D341Med (cell line): ENCODE measurements at regions not wholly inside any gene's neighbourhood (a gene's known extent, or its start where the extent isn't known, plus 50 kb on each side); places are given as distances from the start of the nearest gene placed in this dataset.
"Not testable (repeated sequence)": the region's sequence is repeated elsewhere in the genome, so short reads cannot be mapped to it uniquely, and the experiment has no call there.

Source experiments
- DNase-seq: peaks from one replicate; pipeline ENCODE4 v3.0.0; 2012; ENCODE audit warnings: low spot score

DNA sequence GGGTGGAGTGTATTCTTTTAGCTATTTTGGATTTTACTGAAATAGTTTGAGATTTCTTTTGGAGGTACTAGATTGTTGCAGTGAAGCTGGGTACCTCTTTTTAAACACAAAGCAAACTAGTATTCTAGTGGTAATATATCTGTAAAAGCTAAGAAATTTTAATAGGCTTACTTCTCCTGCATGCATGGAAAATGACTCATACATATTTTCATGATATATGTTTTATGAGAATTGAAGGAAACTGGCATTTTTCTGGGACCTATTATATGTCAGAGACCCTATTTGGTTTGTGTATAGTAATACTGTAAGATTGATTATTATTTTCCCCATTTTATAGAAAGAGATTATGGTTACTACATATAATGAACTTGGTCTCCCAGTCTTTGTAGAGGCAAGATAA, 851.0 kb downstream of the DIPK2A start:
- no peak for DNase-seq

DNA sequence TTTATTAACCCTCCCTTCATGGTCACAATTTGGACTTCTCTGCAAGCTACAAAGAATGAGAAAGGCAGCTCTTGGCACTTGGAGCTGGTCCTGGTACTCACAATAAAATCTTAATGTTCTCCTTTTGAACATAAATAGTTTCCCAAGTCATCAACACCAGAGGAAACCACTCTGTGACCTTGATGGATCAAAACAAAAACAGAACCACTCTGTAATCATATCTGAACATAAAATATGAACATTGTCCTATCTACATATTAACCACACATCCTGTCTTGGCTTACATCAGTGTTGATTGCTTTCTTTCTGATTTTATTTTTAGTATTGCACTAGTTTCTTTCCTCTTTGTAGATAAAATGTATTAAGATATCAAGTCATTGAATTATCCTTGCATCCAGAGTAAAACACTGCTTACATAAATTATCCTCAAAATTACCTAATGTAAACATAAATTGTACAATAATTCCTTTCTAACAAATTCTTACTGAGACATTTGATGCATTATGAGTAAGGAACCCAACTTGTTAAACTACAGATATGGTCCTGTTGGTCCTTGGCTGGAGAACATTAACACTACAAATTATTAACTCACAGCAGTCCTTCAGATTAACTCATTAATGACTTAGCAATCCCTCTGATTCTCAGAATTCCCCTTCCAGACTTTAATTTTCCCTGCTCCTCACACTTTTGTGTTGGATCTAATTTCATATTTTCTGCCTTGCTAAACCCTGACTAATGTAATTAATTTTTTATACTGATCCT, 860.5 kb downstream of the DIPK2A start:
- no peak for DNase-seq

- DNase-seq = no peak
Observed at GRCh38 chr3:144839991-144840390, 868.4 kb downstream of the DIPK2A start.

- no peak for DNase-seq
Observed at GRCh38 chr3:144840866-144841265, 869.2 kb downstream of the DIPK2A start.

DNA sequence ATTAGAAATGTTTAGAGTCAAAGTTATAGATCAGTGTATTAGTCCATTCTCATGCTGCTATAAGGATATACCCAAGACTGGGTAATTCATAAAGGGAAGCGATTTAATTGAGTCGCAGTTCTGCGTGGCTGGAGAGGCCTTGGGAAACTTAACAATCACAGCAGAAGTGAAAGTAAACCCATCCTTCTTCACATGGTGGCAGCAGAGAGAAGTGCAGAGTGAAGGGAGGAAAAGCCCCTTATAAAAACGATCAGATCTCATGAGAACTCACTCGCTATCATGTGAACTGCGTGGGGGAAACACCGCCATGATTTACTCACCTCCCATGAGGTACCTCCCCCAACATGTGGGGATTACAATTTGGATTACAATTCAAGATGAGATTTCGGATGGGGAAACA, 871.5 kb downstream of the DIPK2A start:
- no peak for DNase-seq

DNA sequence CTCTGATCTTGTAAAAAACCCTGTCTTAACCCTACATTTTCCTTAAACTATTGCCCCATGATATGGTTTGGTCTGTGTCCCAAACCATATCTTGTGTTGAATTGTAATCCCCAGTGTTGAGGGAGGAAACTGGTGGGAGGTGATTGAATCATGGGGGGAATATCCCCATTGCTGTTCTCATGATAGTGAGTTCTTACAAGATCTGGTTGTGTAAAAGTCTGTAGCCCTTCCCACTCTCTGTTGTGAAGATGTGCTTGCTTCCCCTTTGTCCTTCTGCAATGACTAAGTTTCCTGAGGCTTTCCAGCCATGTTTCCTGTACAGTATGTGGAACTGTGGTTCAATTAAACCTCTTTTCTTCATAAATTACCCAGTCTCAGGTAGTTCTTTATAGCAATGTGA, 881.4 kb downstream of the DIPK2A start:
- no peak for DNase-seq

DNA sequence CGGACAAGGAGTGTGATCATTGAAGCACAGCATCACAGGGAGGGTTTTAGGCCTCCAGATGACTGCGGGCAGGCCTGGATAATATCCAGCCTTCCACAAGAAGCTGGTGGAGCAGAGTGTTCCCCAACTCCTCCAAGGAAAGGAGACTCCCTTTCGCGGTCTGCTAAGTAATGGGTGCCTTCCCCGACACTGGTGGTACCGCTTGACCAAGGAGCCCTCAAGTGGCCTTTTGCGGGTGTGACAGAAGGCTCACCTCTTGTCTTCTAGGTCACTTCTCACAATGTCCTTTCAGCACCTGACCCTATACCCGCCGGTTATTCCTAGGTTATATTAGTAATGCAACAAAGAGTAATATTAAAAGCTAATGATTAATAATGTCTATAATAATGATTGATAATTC, 882.4 kb downstream of the DIPK2A start:
- not testable (repeated sequence) for DNase-seq

DNA sequence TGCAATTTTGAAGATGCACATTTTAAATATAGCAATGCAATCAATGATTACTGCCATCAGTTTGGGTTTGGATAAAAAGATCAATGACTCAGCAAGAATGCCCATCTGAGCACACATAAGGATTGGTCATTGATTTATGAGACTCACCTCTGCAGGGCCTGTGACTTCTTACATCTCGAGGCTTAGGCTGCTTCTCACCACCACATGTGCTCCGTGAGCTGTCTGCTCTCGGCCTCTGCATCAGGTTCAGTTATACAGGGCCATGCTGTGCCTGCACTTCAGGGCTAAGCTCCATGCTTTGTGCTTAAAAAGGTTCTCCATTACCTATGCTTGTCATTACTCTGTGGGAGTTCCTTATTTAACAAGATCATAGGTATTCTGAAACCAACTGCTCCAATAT, 887.5 kb downstream of the DIPK2A start:
- no peak for DNase-seq

DNA sequence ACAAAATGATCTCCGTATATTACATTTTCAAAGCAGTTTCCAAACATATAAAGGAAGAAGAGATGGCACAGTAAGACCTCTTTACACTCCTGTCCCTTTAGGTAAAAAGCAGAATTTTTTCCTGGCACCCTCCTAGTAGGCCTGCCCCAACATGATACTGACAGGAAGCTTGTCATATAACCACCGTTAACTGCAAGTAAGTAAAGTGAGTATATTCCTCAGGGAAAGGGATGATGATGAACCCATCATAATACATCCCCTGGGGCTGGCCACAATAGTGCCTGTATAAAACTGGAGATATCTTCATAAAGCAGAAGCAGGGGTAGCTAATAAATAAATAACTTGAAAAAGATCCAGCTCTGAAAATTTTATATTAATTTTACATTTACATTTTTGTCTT, 893.0 kb downstream of the DIPK2A start:
- DNase-seq = no peak

GRCh38 chr3:144865948-144866347, 894.3 kb downstream of the DIPK2A start:
- no peak for DNase-seq

DNA sequence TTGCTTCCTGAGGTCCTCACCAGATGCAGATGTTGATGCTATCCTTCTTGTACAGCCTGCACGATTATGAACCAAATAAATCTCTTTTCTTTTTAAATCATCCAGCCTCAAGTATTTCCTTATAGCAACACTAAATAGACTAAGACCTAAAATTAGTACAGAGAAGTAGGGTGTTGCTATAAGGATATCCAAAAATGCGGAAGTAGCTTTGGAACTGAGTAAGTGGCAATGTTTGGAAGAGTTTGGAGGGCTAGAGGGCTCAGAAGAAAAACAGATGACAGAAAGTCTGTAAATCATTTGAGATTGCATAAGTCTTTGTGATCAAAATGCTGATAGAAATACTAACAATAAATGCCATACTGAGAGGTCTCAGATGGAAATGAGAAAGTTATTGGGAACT, 894.9 kb downstream of the DIPK2A start:
- DNase-seq = no peak

DNA sequence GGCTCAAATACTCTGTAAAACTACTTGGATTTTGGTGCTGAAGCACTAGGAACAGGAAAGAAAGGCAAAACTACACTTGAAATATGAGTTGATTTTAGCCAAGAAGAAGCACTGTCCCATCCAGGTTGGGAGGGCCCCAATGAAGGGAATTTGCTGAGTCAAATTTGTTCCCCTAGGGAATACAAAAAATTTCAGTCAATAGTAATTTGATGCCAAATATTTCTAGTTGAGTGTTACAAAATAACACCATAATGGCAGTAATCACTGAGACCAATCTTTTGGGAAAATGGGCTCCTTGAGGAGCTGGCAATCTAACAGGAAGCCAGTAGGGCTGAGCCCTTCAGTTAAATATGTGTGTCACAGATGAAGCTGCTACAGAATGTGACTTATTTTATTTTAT, 896.9 kb downstream of the DIPK2A start:
- DNase-seq = no peak

GRCh38 chr3:144873066-144873465, 901.4 kb downstream of the DIPK2A start:
- no peak for DNase-seq

DNA sequence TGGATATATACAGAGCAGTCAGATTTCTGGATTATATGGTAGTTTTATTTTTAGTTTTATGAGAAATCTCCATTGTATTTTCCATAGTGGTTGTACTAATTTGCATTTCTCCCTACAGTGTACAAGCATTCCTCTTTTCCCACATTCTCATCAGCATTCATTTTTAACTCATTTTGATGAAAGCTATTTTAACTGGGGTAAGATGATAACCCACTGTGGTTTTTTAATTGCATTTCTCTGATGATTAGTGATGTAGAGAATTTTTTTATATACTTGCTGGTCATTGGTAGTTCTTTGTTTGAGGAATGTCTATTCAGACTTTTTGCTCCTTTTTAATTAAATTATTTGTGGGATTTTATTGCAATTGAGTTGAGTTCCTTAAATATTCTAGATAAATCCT, 903.6 kb downstream of the DIPK2A start:
- DNase-seq = no peak

DNA sequence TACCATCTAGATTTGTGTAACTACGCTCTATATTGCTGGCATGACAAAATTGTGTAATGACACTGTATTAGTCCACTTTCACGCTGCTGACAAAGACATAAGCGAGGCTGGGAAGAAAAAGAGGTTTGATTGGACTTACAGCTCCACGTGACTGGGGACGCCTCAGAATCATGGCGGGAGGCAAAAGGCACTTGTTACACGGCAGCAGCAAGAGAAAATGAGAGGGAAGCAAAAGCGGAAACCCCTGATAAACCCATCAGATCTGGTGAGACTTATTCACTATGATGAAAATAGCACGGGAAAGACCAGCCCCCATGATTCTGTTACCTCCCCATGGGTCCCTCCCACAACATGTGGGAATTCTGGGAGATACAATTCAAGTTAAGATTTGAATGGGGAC, 905.7 kb downstream of the DIPK2A start:
- no peak for DNase-seq

- no peak for DNase-seq
Observed at GRCh38 chr3:144879701-144880100, 908.1 kb downstream of the DIPK2A start.

DNA sequence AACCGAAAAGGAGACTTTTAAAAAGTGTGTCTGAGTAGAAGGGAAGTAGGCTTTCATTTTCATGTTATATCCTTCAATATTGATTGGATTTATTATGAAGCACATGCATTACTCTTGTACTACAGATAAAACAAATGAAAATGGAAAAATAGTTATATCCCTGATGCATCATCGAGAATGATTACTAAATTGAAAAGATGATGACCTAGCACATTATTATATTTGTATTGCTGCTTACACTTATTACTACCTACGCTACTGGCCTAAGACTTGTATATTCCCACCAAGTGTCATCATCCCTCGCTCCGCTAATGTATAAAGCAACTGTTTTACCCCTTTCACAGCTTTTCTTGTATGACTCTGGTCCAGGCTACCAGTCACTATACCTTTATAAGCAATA, 922.4 kb downstream of the DIPK2A start:
- DNase-seq = no peak

DNA sequence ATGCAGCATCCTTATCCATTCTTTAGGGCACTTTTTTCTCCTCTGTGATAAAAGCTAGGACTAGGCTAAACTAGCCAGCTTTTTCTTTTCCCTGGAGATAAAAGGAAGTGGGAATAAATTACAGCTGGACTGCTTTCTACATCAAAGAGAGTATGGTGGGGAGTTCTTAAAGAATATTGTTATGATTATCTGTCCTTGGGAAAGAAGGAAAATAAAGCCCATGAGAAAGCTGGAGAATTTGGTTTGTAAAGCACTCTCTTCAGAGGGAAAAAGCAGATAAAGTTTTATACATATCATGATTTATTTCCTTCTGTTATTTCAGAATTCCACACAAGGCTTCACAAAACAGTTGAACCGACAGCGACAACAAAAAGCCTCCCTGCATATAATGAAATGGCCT, 923.0 kb downstream of the DIPK2A start:
- DNase-seq = no peak

DNA sequence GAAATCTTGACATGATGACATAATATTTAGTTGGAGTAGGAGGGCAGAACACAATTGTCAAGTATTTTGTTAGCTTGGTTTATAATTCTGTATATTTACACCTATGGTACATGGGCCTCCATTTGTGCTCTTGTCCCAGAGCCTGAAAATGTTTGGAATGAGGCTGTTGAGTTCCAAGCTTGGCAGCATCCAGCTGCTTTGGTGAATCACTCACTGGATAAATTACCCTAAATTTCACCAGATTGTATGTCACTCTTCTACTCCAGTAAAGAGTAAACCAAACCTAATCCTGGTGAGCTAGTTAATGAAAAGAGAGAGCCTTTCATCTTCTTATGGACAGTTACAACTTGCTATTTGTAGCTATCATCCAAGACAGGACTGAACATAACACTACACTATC, 928.7 kb downstream of the DIPK2A start:
- DNase-seq = no peak

DNA sequence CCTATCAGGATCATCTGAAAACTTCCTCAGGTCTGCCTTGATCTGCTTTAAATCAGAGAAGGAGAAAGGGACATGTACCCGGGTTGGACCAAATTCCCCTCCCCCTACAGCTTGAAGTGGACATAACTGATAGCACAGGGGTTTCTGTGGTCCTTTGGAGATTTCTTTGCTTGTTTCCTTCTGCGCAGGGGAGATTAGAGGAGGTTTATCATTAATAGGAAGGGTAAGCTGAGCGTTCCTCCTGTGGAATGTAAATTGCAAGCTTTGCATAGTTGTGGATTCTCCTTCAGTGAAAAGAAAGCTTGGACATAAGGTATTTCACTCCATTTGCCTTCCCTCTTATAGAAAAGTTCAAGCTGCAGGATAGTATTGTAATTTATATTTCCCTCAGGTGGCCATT, 936.0 kb downstream of the DIPK2A start:
- not testable (repeated sequence) for DNase-seq

GRCh38 chr3:144912968-144913367, 941.3 kb downstream of the DIPK2A start:
- no peak for DNase-seq

- DNase-seq = no peak
Observed at GRCh38 chr3:144915202-144915601, 943.6 kb downstream of the DIPK2A start.

- no peak for DNase-seq
Observed at GRCh38 chr3:144921710-144922109, 950.1 kb downstream of the DIPK2A start.

- no peak for DNase-seq
Observed at GRCh38 chr3:144923046-144923775, 951.6 kb downstream of the DIPK2A start.
